HEK293T (cell line): ENCODE measurements at regions not wholly inside any gene's neighbourhood (a gene's known extent, or its start where the extent isn't known, plus 50 kb on each side); places are given as distances from the start of the nearest gene placed in this dataset.

Experiments
- ARNT ChIP-seq: fragments of 450-650 bp; IDR thresholded peaks from 2 replicates; pipeline ENCODE4 v1.6.1; 2017; ENCODE audit warnings: mild to moderate bottlenecking
- BHLHE40 ChIP-seq: fragments of 450-650 bp; IDR thresholded peaks from 2 replicates; pipeline ENCODE4 v1.6.1; 2016; ENCODE audit warnings: mild to moderate bottlenecking, moderate library complexity, borderline replicate concordance
- ELF4 ChIP-seq: fragments of 450-650 bp; IDR thresholded peaks from 2 replicates; pipeline ENCODE4 v1.6.1; 2017; ENCODE audit warnings: antibody characterized with exemption
- FOXA1 ChIP-seq: fragments of 450-650 bp; IDR thresholded peaks from 2 replicates; pipeline ENCODE4 v1.6.1; 2016; ENCODE audit warnings: mild to moderate bottlenecking
- FOXK2 ChIP-seq: fragments of 450-650 bp; IDR thresholded peaks from 2 replicates; pipeline ENCODE4 v1.6.1; 2016; ENCODE audit warnings: mild to moderate bottlenecking
- FOXM1 ChIP-seq: fragments of 450-650 bp; IDR thresholded peaks from 2 replicates; pipeline ENCODE4 v1.6.1; 2017; ENCODE audit warnings: mild to moderate bottlenecking, borderline replicate concordance
- HDGF ChIP-seq: fragments of 450-650 bp; IDR thresholded peaks from 2 replicates; pipeline ENCODE4 v1.6.1; 2017; ENCODE audit warnings: antibody characterized with exemption, borderline replicate concordance
- L3MBTL2 ChIP-seq: fragments of 450-650 bp; conservative IDR thresholded peaks from 2 replicates; pipeline ENCODE4 v1.6.1; 2016; ENCODE audit warnings: mild to moderate bottlenecking
- LEF1 ChIP-seq: fragments of 450-650 bp; IDR thresholded peaks from 2 replicates; pipeline ENCODE4 v1.6.1; 2017; ENCODE audit warnings: mild to moderate bottlenecking, borderline replicate concordance
- SP1 ChIP-seq: fragments of 450-650 bp; IDR thresholded peaks from 2 replicates; pipeline ENCODE4 v1.6.1; 2017
- SUZ12 ChIP-seq: fragments of 450-650 bp; IDR thresholded peaks from 2 replicates; pipeline ENCODE4 v1.6.1; 2016; ENCODE audit warnings: mild to moderate bottlenecking
- TARDBP ChIP-seq: fragments of 450-650 bp; IDR thresholded peaks from 2 replicates; pipeline ENCODE4 v1.6.1; 2016
- ZNF384 ChIP-seq: fragments of 450-650 bp; IDR thresholded peaks from 2 replicates; pipeline ENCODE4 v1.6.1; 2016
- TF ChIP-seq, protein P1 (sequence below): fragments of 450-650 bp; IDR thresholded peaks from 2 replicates; pipeline ENCODE4 v1.6.1; 2016

GRCh38 chr3:8113626-8114025 is 388.0 kb upstream of the LMCD1 start:
- TF ChIP-seq LEF1: no peak
- TF ChIP-seq BHLHE40: no peak
- TF ChIP-seq, protein P1, sequence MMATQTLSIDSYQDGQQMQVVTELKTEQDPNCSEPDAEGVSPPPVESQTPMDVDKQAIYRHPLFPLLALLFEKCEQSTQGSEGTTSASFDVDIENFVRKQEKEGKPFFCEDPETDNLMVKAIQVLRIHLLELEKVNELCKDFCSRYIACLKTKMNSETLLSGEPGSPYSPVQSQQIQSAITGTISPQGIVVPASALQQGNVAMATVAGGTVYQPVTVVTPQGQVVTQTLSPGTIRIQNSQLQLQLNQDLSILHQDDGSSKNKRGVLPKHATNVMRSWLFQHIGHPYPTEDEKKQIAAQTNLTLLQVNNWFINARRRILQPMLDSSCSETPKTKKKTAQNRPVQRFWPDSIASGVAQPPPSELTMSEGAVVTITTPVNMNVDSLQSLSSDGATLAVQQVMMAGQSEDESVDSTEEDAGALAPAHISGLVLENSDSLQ: no peak
- no peak for TF ChIP-seq SP1
- no peak for TF ChIP-seq FOXM1
- no peak for TF ChIP-seq FOXA1
- TF ChIP-seq L3MBTL2: no peak
- TF ChIP-seq FOXK2: no peak
- no peak for TF ChIP-seq ELF4
- no peak for TF ChIP-seq ZNF384
- TF ChIP-seq SUZ12: no peak
- TF ChIP-seq ARNT: no peak
- TF ChIP-seq TARDBP: no peak
- TF ChIP-seq HDGF: no peak
